IMR-90 (cell line): ENCODE measurements at regions not wholly inside any gene's neighbourhood (a gene's known extent, or its start where the extent isn't known, plus 50 kb on each side); places are given as distances from the start of the nearest gene placed in this dataset.

ENCODE experiments used
- ATAC-seq: fragments of 200-7000 bp; cut with Tn5 transposase; 2 replicates; pipeline ENCODE4 v1.9.1; 2020; ENCODE audit warnings: low read depth, mild to moderate bottlenecking, moderate library complexity
- BruUV-seq: library from RNA; stranded (reverse); fragments of 400-500 nt; replicated peaks from 2 replicates; lab custom pipeline; 2021; lab: Mats Ljungman, UMichigan
- CTCF ChIA-PET: fragments of 300-600 bp; formaldehyde crosslinking; extraction: SDS; loops from one replicate; lab custom pipeline; 2021; ENCODE audit warnings: antibody characterized with exemption; lab: Yijun Ruan, JAX
- POLR2A ChIA-PET: fragments of 300-600 bp; sonication (Branson Sonifier 250); formaldehyde crosslinking; loops from one replicate; lab custom pipeline; 2022; ENCODE audit warnings: antibody characterized with exemption; ENCODE audit not compliant: unreplicated experiment; lab: Charles Lee
- DNase-seq: peaks from one replicate; pipeline ENCODE4 v3.0.0; 2013
- H2AFZ ChIP-seq: replicated peaks from 2 replicates; pipeline ENCODE3; 2013; ENCODE audit warnings: low read length, mild to moderate bottlenecking; ENCODE audit not compliant: poor library complexity
- H2AK5ac ChIP-seq: 2 replicates; pipeline ENCODE4 v1.6.1; 2013; ENCODE audit warnings: low read depth, low read length, inconsistent platforms
- H2AK9ac ChIP-seq: replicated peaks from 2 replicates; pipeline ENCODE3; 2013; ENCODE audit warnings: mild to moderate bottlenecking, low read depth, low read length, moderate library complexity; ENCODE audit not compliant: poor library complexity
- H2BK120ac ChIP-seq: 2 replicates; pipeline ENCODE4 v1.6.1; 2013; ENCODE audit warnings: low read depth, low read length, inconsistent platforms
- H2BK15ac ChIP-seq: 3 replicates; pipeline ENCODE4 v1.6.1; 2013; ENCODE audit warnings: low read depth, low read length, inconsistent platforms
- H2BK20ac ChIP-seq: 2 replicates; pipeline ENCODE4 v1.6.1; 2013; ENCODE audit warnings: low read depth, mild to moderate bottlenecking, inconsistent platforms, low read length, moderate library complexity
- H2BK5ac ChIP-seq: 2 replicates; pipeline ENCODE4 v1.6.1; 2013; ENCODE audit warnings: mild to moderate bottlenecking, low read depth, low read length, inconsistent platforms; ENCODE audit not compliant: poor library complexity, severe bottlenecking
- H3K14ac ChIP-seq: replicated peaks from 2 replicates; pipeline ENCODE4 v1.6.1; 2013; ENCODE audit warnings: low read depth, low read length, inconsistent platforms
- H3K18ac ChIP-seq: 2 replicates; pipeline ENCODE4 v1.6.1; 2013; ENCODE audit warnings: low read depth, low read length, control low read depth
- H3K23ac ChIP-seq: 2 replicates; pipeline ENCODE4 v1.6.1; 2013; ENCODE audit warnings: low read depth, low read length, inconsistent platforms
- H3K27ac ChIP-seq: 2 replicates; pipeline ENCODE4 v1.5.1; 2013; ENCODE audit warnings: mild to moderate bottlenecking, control low read depth, low read length; ENCODE audit not compliant: insufficient read depth
- H3K27me3 ChIP-seq: 2 replicates; pipeline ENCODE4 v1.6.1; 2013; ENCODE audit warnings: low read length; ENCODE audit not compliant: control insufficient read depth, insufficient read depth
- H3K36me3 ChIP-seq: 2 replicates; pipeline ENCODE4 v1.6.1; 2013; ENCODE audit warnings: low read length, mixed read lengths; ENCODE audit not compliant: control insufficient read depth, insufficient read depth
- H3K4ac ChIP-seq: 2 replicates; pipeline ENCODE4 v1.6.1; 2013; ENCODE audit warnings: low read depth, low read length, inconsistent platforms
- H3K4me1 ChIP-seq: 2 replicates; pipeline ENCODE4 v1.6.1; 2013; ENCODE audit warnings: low read length, mixed read lengths; ENCODE audit not compliant: control insufficient read depth, insufficient read depth
- H3K4me2 ChIP-seq: 2 replicates; pipeline ENCODE4 v1.6.1; 2013; ENCODE audit warnings: low read depth, mild to moderate bottlenecking, control low read depth, low read length, moderate library complexity
- H3K4me3 ChIP-seq: 2 replicates; pipeline ENCODE4 v1.5.1; 2013; ENCODE audit warnings: low read depth, mild to moderate bottlenecking, control low read depth, low read length, moderate library complexity; ENCODE audit not compliant: insufficient read depth
- H3K56ac ChIP-seq: 2 replicates; pipeline ENCODE4 v1.6.1; 2013; ENCODE audit warnings: low read length, inconsistent platforms; ENCODE audit not compliant: insufficient read depth; ENCODE audit errors: extremely low read depth
- H3K79me1 ChIP-seq, 2 experiments: 2 replicates each; pipeline ENCODE4 v1.6.1; 2013; ENCODE audit warnings: low read length in 2 of 2, inconsistent platforms in 1 of 2, low read depth in 1 of 2
- H3K9ac ChIP-seq: 2 replicates; pipeline ENCODE4 v1.6.1; 2013; ENCODE audit warnings: low read depth, low read length, control low read depth
- H3K9me1 ChIP-seq: 2 replicates; pipeline ENCODE4 v1.6.1; 2013; ENCODE audit warnings: low read length, inconsistent platforms; ENCODE audit not compliant: insufficient read depth
- H3K9me3 ChIP-seq: 2 replicates; pipeline ENCODE4 v1.6.1; 2013; ENCODE audit warnings: low read length; ENCODE audit not compliant: control insufficient read depth, insufficient read depth
- H4K20me1 ChIP-seq: 2 replicates; pipeline ENCODE4 v1.6.1; 2013; ENCODE audit warnings: low read length, inconsistent platforms; ENCODE audit not compliant: insufficient read depth
- H4K5ac ChIP-seq: 2 replicates; pipeline ENCODE4 v1.6.1; 2013; ENCODE audit warnings: mild to moderate bottlenecking, low read depth, low read length, control low read depth
- H4K8ac ChIP-seq, 2 experiments: 2 replicates each; pipeline ENCODE4 v1.6.1; 2013; ENCODE audit warnings: low read depth in 2 of 2, low read length in 2 of 2, control low read depth in 1 of 2, inconsistent platforms in 1 of 2
- H4K91ac ChIP-seq: 2 replicates; pipeline ENCODE4 v1.6.1; 2013; ENCODE audit warnings: low read depth, low read length, inconsistent platforms; ENCODE audit not compliant: insufficient read depth
- CEBPB ChIP-seq: IDR thresholded peaks from 2 replicates; pipeline ENCODE4 v1.6.1; 2012; ENCODE audit warnings: low read depth, low read length, improper control_type of control experiment
- ELK1 ChIP-seq: fragments of 150-350 bp; IDR thresholded peaks from 2 replicates; pipeline ENCODE4 v1.6.1; 2016; ENCODE audit warnings: low read depth, mild to moderate bottlenecking, low read length, moderate library complexity, borderline replicate concordance
- FOS ChIP-seq: fragments of 150-350 bp; IDR thresholded peaks from 2 replicates; pipeline ENCODE4 v1.6.1; 2016; ENCODE audit warnings: low read depth, low read length
- NFE2L2 ChIP-seq: fragments of 150-350 bp; IDR thresholded peaks from 2 replicates; pipeline ENCODE4 v1.6.1; 2016; ENCODE audit warnings: low read depth, mild to moderate bottlenecking, low read length
- RAD21 ChIP-seq: IDR thresholded peaks from 2 replicates; pipeline ENCODE4 v1.6.1; 2012; ENCODE audit warnings: low read length, improper control_type of control experiment
- SMC3 ChIP-seq: fragments of 150-350 bp; IDR thresholded peaks from 2 replicates; pipeline ENCODE4 v1.6.1; 2016; ENCODE audit warnings: low read depth, mild to moderate bottlenecking, antibody characterized with exemption, low read length, moderate library complexity
- dilution Hi-C: fragments of 300-500 bp; cut with HindIII; formaldehyde crosslinking; loops from one replicate; pipeline ENCODE4 v1.14.3; 2018; ENCODE audit warnings: low sequenced_read_pairs; ENCODE audit not compliant: unreplicated experiment
- in situ Hi-C: fragments of 300-500 bp; cut with MboI; formaldehyde crosslinking; loops from 3 replicates; pipeline ENCODE4 v1.14.3; 2019; ENCODE audit warnings: low sequenced_read_pairs, inconsistent platforms, mixed read lengths
- intact Hi-C: fragments of 100-400 bp; cut with micrococcal nuclease; formaldehyde crosslinking; loops from 2 replicates; pipeline ENCODE4 v1.10.0; 2022

DNA sequence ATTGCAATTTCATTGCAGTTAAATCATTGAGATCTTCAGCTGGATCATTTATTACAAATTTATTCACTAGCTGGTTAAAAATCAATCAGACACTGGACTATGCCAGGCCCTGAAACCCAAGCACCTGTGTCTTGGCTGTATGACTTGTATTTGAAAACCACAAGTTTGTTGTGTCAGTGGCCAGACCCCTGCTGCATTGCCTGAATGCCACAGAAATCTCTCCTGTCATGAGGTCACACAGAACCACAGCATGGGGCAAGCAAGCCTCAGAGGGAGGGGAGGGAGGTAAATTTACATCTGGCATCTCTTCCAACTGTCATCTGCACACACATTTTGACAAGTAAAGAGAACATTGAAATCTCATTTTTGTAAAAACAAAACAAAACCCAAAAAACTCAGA lies 90.0 kb downstream of the ARRDC3 start:
- H3K27ac ChIP-seq = no peak overlapping the region

More for the DNA sequence above, 90.0 kb downstream of the ARRDC3 start:
- no peak overlapping the region for H2AK5ac ChIP-seq
- H3K18ac ChIP-seq = no peak overlapping the region
- intact Hi-C loops (no loop called here), in situ Hi-C loops (no loop called here), dilution Hi-C loops (no loop called here)
- ATAC-seq = peak; percentile 56
- peak overlapping the region; percentile 23 for H2AK9ac ChIP-seq
- H4K5ac ChIP-seq = no peak overlapping the region
- ChIA-PET CTCF (no interaction called here), POLR2A (no interaction called here)
- no peak overlapping the region for H2BK15ac ChIP-seq
- no peak overlapping the region for H2BK20ac ChIP-seq
- no peak overlapping the region for H3K4me2 ChIP-seq
- peak; percentile 55 for DNase-seq
- H3K9me1 ChIP-seq = 0 out of 2 replicates have a peak, but pooled peaks cover 9% of the 10 kb centered on the region
- H3K4me3 ChIP-seq = no peak overlapping the region
- H2BK5ac ChIP-seq = no peak overlapping the region
- BruUV-seq = no TSS peak
- H3K4ac ChIP-seq = no peak overlapping the region
- no peak overlapping the region for H3K23ac ChIP-seq
- no peak overlapping the region for H3K56ac ChIP-seq
- H4K20me1 ChIP-seq = no peaks in the 10 kb centered on the region
- H3K14ac ChIP-seq = no peak overlapping the region
- no peak overlapping the region for H3K9ac ChIP-seq
- TF ChIP-seq ELK1 (no peak), CEBPB (no peak), SMC3 (no peak), NFE2L2 (no peak), RAD21 (no peak), FOS (no peak)
- H2AFZ ChIP-seq = peak overlapping the region; percentile 2
- no peaks in the 10 kb centered on the region for H3K27me3 ChIP-seq
- no peak overlapping the region for H2BK120ac ChIP-seq
- H4K8ac ChIP-seq = no peak overlapping the region
- H3K4me1 ChIP-seq = peaks cover 4% of the 10 kb centered on the region
- H3K36me3 ChIP-seq = no peaks in the 10 kb centered on the region
- H4K91ac ChIP-seq = no peak overlapping the region
- no peaks in the 10 kb centered on the region for H3K9me3 ChIP-seq
- H3K79me1 ChIP-seq = no peaks in the 10 kb centered on the region
